ENCODE measurements at regions not wholly inside any gene's neighbourhood (a gene's known extent, or its start where the extent isn't known, plus 50 kb on each side); places are given as distances from the start of the nearest gene placed in this dataset.
A peak's percentile ranks its signal among the peaks of the same experiment; 100 is the strongest.
"Not testable (repeated sequence)": the region's sequence is repeated elsewhere in the genome, so short reads cannot be mapped to it uniquely, and the experiment has no call there.

GRCh38 chr9:78713614-78714405, 416.9 kb downstream of the PSAT1 start:
- DNase-seq (ENCODE audit: low spot score) = no peak

GRCh38 chr9:78714576-78714975, 417.7 kb downstream of the PSAT1 start:
- no peak for DNase-seq (ENCODE audit: low spot score)

DNA sequence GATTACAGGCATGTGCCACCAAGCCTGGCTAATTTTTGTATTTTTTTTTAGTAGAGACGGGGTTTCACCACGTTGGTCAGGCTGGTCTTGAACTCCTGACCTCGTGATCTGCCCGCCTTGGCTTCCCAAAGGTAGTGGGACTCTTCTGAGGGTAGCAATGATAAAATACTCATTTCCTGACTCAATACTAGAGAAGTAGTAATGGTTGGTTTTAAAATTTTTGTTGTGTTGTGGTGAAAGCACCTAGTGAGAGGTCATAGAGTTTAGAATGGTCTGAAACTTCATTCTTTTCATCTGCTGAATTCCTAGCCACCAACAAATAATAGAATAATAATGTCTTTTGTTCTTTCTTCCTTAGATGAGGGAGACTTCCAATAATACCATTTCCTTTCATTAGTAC, 422.1 kb downstream of the PSAT1 start:
- not testable (repeated sequence) for DNase-seq (ENCODE audit: low spot score)

DNA sequence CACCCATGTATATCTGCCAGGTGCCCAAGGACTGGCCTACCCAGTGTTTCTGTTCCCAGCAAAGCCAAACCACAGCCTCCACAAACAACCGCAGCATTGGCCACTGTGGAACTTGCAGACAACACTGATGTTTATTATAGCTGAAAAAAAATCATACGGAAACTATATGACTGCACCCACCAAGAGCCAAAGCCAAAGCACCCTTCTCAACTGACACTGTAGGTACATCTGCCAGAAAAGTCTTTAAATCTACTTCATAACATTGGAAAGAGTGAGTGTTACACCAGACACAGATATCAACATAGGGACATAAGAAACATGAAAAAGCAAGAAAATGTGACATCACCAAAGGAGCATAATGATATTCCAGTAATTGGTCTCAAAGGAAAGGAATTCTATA, 428.0 kb downstream of the PSAT1 start:
- no peak for DNase-seq (ENCODE audit: low spot score)

- no peak for DNase-seq (ENCODE audit: low spot score)
Measured at GRCh38 chr9:78725503-78725902, 428.6 kb downstream of the PSAT1 start.

GRCh38 chr9:78745331-78745730, 448.4 kb downstream of the PSAT1 start:
- DNase-seq (ENCODE audit: low spot score) = no peak

GRCh38 chr9:78746010-78746409, 449.1 kb downstream of the PSAT1 start:
- DNase-seq (ENCODE audit: low spot score) = no peak

- no peak for DNase-seq (ENCODE audit: low spot score)
Measured at GRCh38 chr9:78753039-78753438, 456.1 kb downstream of the PSAT1 start.

DNA sequence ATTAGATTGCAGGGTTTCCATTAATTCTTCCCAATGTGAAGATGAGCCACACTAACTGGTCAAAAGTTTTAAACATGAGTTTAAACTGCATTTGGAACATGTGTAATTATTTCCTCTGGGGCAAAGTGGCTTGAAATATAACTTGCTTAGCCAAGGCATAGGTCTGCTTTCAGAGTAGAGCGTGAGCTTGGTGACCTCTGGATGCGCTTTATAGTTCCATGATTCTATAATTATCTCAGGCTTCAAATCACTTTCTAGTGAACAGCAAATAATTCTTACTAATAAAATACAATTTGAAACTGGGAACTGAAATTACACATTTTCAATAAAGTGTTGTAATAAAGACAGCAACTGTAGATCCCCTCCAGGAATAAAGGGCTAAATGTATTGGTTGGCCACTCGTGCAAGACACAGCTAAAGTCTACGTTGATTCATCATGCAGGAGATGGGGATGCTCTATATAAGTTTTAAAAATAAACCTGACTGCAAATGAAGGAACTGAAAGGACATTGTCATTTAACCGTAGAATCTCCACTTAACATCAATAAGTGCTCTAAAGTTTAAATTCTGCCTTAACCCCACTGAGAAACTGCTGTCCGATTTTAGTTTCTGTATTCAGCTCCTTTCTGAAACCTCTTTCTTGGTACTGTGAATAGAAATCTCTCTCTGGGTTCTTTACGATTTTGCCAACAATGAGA, 460.0 kb downstream of the PSAT1 start:
- no peak for DNase-seq (ENCODE audit: low spot score)

DNA sequence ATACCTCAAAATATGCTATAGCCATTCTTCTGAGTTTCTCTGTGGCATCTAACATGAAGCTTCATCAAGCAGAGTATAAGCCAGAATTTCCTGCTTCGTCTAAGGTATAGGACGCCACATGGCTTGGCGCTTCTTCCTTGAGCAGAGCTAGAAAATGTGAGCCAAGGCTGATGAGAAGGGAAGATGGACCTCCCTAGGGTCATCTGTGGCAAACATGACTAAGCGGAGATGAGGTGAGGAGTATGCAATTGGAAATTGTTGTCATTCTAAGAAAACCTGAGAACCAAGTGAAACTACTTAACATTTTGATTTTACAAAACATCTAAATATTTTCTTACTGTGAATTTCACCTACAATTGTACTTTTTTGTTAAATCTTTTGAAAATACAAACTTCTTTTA, 466.5 kb downstream of the PSAT1 start:
- no peak for DNase-seq (ENCODE audit: low spot score)

- DNase-seq (ENCODE audit: low spot score) = no peak
Measured at GRCh38 chr9:78765861-78766260, 468.9 kb downstream of the PSAT1 start.

DNA sequence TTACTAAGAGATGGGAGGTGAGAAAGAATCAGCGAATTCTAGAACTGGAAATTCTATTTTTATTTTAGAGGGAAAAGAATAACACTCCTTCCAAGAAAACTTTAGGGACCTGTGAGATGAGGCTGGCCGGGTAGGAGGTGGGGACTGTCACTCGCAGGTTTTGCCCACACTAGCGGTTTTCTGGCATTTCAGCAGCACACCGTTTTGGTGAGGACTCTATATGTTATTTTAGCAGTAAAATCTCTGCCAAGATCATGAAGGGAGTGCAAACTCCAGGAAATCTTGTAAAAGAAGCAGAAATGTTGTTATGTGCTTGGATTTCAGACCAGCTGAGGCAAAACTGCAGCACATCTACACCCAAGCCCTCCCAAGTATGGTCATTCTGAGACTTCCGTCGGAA, 470.6 kb downstream of the PSAT1 start:
- no peak for DNase-seq (ENCODE audit: low spot score)

DNA sequence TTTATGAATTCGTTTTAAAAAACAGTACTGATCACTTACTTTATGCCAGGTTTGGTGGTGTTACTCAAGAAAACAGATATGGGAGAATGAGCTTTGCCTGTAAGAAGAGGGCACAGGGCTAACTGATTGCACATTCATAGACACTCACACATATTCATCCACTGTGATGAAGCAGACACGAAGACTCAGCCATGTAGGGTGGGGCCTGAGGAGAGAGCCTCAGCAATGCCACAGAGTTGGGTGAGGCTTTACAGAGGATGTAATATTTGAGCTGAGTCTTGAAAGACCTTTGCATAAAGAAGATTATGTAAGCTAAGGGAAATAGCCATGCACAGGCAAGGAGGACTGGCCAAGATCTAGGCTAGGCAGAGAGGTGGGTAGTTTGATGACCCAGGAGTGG, 472.8 kb downstream of the PSAT1 start:
- DNase-seq (ENCODE audit: low spot score) = no peak

DNA sequence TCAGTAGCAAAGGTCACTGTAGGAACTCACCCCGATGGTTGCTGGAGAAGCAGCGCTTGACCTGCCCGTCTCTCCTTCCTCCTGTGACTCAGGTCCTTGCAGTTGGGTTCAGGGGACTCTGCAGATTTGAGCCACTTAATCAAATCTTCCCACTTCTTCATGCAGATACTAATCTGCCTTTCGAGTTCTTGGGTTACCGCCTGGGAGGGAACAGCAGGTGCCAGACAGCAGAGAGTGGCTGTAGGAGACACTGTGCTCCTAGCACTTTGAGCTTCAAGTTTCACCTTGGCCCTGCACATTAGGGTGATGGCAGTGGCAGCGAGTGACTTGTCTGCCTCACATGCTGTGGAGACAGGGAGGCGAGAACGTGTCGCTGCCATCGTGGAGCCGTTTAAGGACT, 478.3 kb downstream of the PSAT1 start:
- no peak for DNase-seq (ENCODE audit: low spot score)

DNA sequence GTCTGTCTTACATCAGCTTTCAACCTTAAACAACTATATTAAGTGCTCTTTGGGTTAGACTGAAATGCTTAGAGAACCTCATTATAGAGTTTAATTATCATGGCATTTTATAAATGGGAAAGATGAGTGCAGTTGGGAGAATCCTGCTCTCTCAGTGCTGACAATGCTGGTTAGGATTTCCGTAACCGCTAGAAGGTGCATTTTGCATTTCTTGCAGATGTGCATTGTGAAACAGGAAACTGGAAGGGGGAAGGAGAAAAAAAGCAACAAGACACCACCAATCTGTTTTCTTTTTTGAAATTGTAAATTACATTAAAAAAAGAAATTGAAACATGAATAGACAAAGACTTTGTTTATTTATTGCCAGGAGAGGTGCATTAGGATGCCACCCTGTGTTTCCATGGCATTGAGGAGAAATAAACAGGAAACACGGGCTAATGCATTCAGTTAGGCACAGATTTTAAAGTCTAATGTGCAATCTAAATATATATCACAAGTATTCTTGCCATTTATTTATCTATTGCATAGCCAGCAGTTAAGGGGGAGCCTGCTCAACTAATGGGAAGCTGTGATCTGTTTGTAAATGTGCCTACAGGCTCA, 478.9 kb downstream of the PSAT1 start:
- DNase-seq (ENCODE audit: low spot score) = no peak

GRCh38 chr9:78777747-78778146, 480.8 kb downstream of the PSAT1 start:
- DNase-seq (ENCODE audit: low spot score) = no peak

- no peak for DNase-seq (ENCODE audit: low spot score)
Measured at GRCh38 chr9:78778318-78778717, 481.4 kb downstream of the PSAT1 start.

DNA sequence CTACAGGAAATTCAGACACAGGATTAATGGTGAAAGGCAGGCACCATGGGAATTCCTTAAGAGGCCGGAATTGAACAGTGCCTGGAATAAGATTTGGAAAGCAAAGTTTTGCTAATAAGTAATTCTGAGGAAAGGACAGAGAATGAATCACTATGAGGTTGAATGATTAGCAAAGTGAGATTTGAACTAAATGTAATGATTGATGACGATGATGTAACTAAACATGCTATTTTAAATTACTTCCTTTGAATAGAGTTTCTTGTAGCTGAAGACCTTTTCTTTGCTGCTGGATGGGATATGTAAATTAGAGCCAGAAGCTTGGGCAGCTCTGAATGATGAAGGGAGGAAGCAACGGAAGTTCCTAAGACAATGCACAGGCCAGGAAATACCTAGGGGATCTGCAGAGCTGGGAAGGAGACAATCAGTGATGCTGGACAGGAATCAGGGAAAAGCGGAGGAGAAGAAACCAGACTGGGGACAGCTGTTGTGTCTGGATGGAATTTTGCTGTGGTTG, 482.0 kb downstream of the PSAT1 start:
- DNase-seq (ENCODE audit: low spot score) = no peak

- DNase-seq (ENCODE audit: low spot score) = no peak
Measured at GRCh38 chr9:78781681-78782080, 484.8 kb downstream of the PSAT1 start.

- DNase-seq (ENCODE audit: low spot score) = no peak
Measured at GRCh38 chr9:78782234-78782633, 485.3 kb downstream of the PSAT1 start.

DNA sequence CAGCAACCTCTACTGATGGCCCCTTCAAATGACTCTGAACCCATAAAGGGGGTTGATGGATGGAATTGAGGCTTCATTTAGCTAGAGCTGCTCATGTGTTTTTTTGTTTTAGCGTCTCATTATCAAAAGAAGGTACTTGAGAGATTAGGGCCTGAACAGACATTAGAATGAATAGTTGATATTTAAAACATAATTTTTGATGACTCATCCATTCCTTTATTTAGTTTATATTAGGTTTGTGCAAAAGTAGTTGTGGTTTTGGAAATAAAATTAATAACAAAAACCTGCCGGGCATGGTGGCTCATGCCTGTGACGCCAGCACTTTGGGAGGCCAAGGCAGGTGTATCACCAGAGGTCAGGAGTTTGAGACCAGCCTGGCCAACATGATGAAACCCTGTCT, 485.9 kb downstream of the PSAT1 start:
- no peak for DNase-seq (ENCODE audit: low spot score)

DNA sequence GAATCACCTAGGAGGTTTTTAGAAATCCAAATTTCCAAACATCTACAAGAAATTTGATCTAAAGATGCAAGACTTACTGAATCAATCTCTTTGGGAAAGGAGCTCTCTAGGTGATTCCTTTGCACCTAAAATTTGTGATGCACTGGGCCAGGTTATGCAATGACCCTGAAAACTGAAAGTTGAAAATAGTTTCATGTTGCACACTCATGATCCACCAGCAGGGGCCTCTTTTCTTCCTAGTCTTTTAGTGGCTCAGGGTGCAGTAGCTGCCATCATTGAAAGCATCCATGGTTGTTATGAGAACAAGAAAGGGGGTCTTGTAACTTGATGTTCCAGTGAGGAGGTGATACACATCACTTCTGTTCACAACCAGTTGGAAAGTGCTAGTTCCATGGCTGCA, 486.8 kb downstream of the PSAT1 start:
- DNase-seq (ENCODE audit: low spot score) = peak; percentile 13

- DNase-seq (ENCODE audit: low spot score) = no peak
Measured at GRCh38 chr9:78786794-78787193, 489.9 kb downstream of the PSAT1 start.
